ENCODE measurements at regions not wholly inside any gene's neighbourhood (a gene's known extent, or its start where the extent isn't known, plus 50 kb on each side); places are given as distances from the start of the nearest gene placed in this dataset.
"Not testable (repeated sequence)": the region's sequence is repeated elsewhere in the genome, so short reads cannot be mapped to it uniquely, and the experiment has no call there.

GRCh38 chr1:30362603-30362990 lies 360.8 kb downstream of the MATN1 start:
- TF ChIP-seq POLR2A (IDR thresholded peaks at IDR 0.05) (no peak), EP300 (IDR thresholded peaks at IDR 0.05) (no peak), CTCF (IDR thresholded peaks at IDR 0.05) (no peak)
- Histone ChIP-seq H3K4me3 (no peak overlapping the region), H3K36me3 (no peaks in the 10 kb centered on the region), H3K9me3 (no peaks in the 10 kb centered on the region), H3K27me3 (peaks cover 0 to 4% of the 10 kb centered on the region in 2 donors), H3K4me1 (no peaks in the 10 kb centered on the region), H3K27ac (no peak overlapping the region)
- 63 to 69% methylated on average over 6 of the region's 6 CpGs for WGBS, 2 donors
- no peak for DNase-seq (ENCODE audit: low spot score in 2 of 2)

- H3K36me3 ChIP-seq; DNase-seq (ENCODE audit: low spot score in 2 of 2); H3K9me3 ChIP-seq; H3K4me3 ChIP-seq; H3K27ac ChIP-seq; H3K27me3 ChIP-seq; H3K4me1 ChIP-seq: not testable (repeated sequence)
- 65 to 76% methylated on average over 9 to 10 of the region's 10 CpGs for WGBS, 2 donors
Measured at GRCh38 chr1:30361890-30362602, 361.3 kb downstream of the MATN1 start.

- Histone ChIP-seq H3K9me3 (no peaks in the 10 kb centered on the region), H3K27me3 (peaks cover 0 to 4% of the 10 kb centered on the region in 2 donors), H3K36me3 (no peaks in the 10 kb centered on the region), H3K4me3 (no peak overlapping the region), H3K4me1 (no peaks in the 10 kb centered on the region), H3K27ac (no peak overlapping the region)
- TF ChIP-seq POLR2A (IDR thresholded peaks at IDR 0.05) (no peak), CTCF (IDR thresholded peaks at IDR 0.05) (no peak), EP300 (IDR thresholded peaks at IDR 0.05) (no peak)
- no peak for DNase-seq (ENCODE audit: low spot score in 2 of 2)
- WGBS, 2 donors, result 62% methylated on average over 7 of the region's 7 CpGs
Measured at GRCh38 chr1:30360753-30361152, 362.6 kb downstream of the MATN1 start.

GRCh38 chr1:30360281-30360680 lies 363.1 kb downstream of the MATN1 start:
- no peaks in the 10 kb centered on the region for H3K9me3 ChIP-seq
- TF ChIP-seq CTCF (IDR thresholded peaks at IDR 0.05), result no peak
- H3K4me1 ChIP-seq, result no peaks in the 10 kb centered on the region
- peaks cover 0 to 4% of the 10 kb centered on the region in 2 donors for H3K27me3 ChIP-seq
- no peak for DNase-seq (ENCODE audit: low spot score in 2 of 2)
- 68 to 87% methylated on average over 2 of the region's 2 CpGs for WGBS, 2 donors
- H3K36me3 ChIP-seq, result no peaks in the 10 kb centered on the region
- no peak overlapping the region for H3K4me3 ChIP-seq
- H3K27ac ChIP-seq, result no peak overlapping the region

- no peak overlapping the region for H3K4me3 ChIP-seq
- no peak for TF ChIP-seq POLR2A (IDR thresholded peaks at IDR 0.05)
- no peak for TF ChIP-seq CTCF (IDR thresholded peaks at IDR 0.05)
- no peak for TF ChIP-seq EP300 (IDR thresholded peaks at IDR 0.05)
- H3K27ac ChIP-seq, result no peak overlapping the region
- H3K36me3 ChIP-seq, result no peaks in the 10 kb centered on the region
- no peaks in the 10 kb centered on the region for H3K4me1 ChIP-seq
- H3K27me3 ChIP-seq, result peaks cover 0 to 4% of the 10 kb centered on the region in 2 donors
- DNase-seq (ENCODE audit: low spot score in 2 of 2), result no peak
- H3K9me3 ChIP-seq, result no peaks in the 10 kb centered on the region
- WGBS, 2 donors, result 62 to 66% methylated on average over 11 of the region's 12 CpGs
Measured at GRCh38 chr1:30359539-30360220, 363.7 kb downstream of the MATN1 start.
